GM13977 (cell line): ENCODE measurements at regions not wholly inside any gene's neighbourhood (a gene's known extent, or its start where the extent isn't known, plus 50 kb on each side); places are given as distances from the start of the nearest gene placed in this dataset.

ENCODE experiments used
- DNase-seq: peaks from one replicate; pipeline ENCODE4 v3.0.0; 2012; ENCODE audit warnings: low spot score
- CTCF ChIP-seq: IDR thresholded peaks from 2 replicates; pipeline ENCODE4 v1.5.1; 2012; ENCODE audit warnings: mild to moderate bottlenecking, control low read depth; ENCODE audit not compliant: insufficient read depth; ENCODE audit errors: extremely low read depth, missing control alignments
- in situ Hi-C: fragments of 300-500 bp; cut with MboI; formaldehyde crosslinking; loops from one replicate; pipeline ENCODE4 v1.12.0; 2022; ENCODE audit warnings: low sequenced_read_pairs, low pct_unique_long_range_greater_than_20kb, mixed read lengths, inconsistent platforms; ENCODE audit not compliant: unreplicated experiment

GRCh38 chr15:79543097-79543496 is 111.0 kb downstream of the MINAR1 start:
- in situ Hi-C loops: no loop called here
- no peak for DNase-seq
- TF ChIP-seq CTCF: no peak

- no peak for DNase-seq
- in situ Hi-C loops: no loop called here
- no peak for TF ChIP-seq CTCF
Observed at GRCh38 chr15:79549196-79549595, 117.1 kb downstream of the MINAR1 start.

- no peak for TF ChIP-seq CTCF
- in situ Hi-C loops: no loop called here
- DNase-seq: no peak
Observed at GRCh38 chr15:79560384-79560783, 128.2 kb downstream of the MINAR1 start.

- TF ChIP-seq CTCF: no peak
- no peak for DNase-seq
- in situ Hi-C loops: no loop called here
Observed at GRCh38 chr15:79561982-79562381, 129.8 kb downstream of the MINAR1 start.

- in situ Hi-C loops: no loop called here
- DNase-seq: no peak
- no peak for TF ChIP-seq CTCF
Observed at GRCh38 chr15:79562403-79562815, 130.3 kb downstream of the MINAR1 start.

GRCh38 chr15:79562899-79563298 is 130.8 kb downstream of the MINAR1 start:
- DNase-seq: no peak
- in situ Hi-C loops: no loop called here
- TF ChIP-seq CTCF: no peak

GRCh38 chr15:79570004-79570403 is 137.9 kb downstream of the MINAR1 start:
- in situ Hi-C loops: no loop called here
- DNase-seq: no peak
- no peak for TF ChIP-seq CTCF
